ENCODE measurements at regions not wholly inside any gene's neighbourhood (a gene's known extent, or its start where the extent isn't known, plus 50 kb on each side); places are given as distances from the start of the nearest gene placed in this dataset.

DNA sequence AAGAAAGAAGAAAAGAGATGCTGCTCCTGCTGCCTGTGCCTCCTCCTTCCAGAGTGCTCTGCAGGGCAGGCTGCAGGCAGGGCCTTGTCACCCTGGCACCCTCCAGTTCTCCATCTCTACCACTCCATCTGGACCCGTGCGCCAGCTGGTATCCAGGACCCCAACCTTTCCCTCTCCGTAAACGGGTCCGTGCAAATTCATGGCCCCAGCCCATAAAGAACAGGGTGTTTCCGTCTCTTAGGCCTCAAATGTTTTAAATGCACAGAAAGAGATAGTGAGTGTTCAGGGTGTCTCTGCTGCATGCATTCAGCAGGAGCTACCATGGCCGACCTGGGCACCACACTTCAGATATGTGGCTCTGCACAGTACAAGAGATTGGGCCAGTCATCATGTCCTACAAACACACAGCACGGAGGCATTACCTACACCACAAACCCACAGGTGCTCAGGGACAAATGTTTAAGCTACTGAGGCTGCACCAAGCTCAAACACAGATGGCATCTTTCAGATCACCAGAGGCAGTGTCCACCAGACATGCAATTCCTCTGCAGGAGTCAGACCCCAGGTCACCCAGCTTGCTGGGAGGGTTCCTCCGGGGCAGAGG is 258.1 kb downstream of the DLL1 start:
- no peak for TF ChIP-seq EZH2phosphoT487 (IDR thresholded peaks at IDR 0.05; ENCODE audit: borderline replicate concordance, low read depth)
- TF ChIP-seq USF1 (IDR thresholded peaks at IDR 0.05; ENCODE audit: borderline replicate concordance, low read depth): no peak
- TF ChIP-seq RXRA (IDR thresholded peaks at IDR 0.05; ENCODE audit: borderline replicate concordance, low read depth): no peak
- TF ChIP-seq ZBTB33 (IDR thresholded peaks at IDR 0.05; ENCODE audit: borderline replicate concordance, low read depth): no peak
- no peak for TF ChIP-seq EP300 (IDR thresholded peaks at IDR 0.05; ENCODE audit: borderline replicate concordance in 1 of 2, low read depth in 1 of 2, low read length in 1 of 2)
- TF ChIP-seq, protein P1, sequence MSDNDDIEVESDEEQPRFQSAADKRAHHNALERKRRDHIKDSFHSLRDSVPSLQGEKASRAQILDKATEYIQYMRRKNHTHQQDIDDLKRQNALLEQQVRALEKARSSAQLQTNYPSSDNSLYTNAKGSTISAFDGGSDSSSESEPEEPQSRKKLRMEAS (IDR thresholded peaks at IDR 0.05; ENCODE audit: low read depth): no peak

Data from SK-N-SH (cell line).